MV-4-11 (cell line): ENCODE measurements at regions not wholly inside any gene's neighbourhood (a gene's known extent, or its start where the extent isn't known, plus 50 kb on each side); places are given as distances from the start of the nearest gene placed in this dataset.

Source experiments
- DNase-seq: peaks from one replicate; lab custom pipeline; 2025; lab: John Stamatoyannopoulos, UW

GRCh38 chr11:28887681-28888080 is 779.5 kb downstream of the METTL15 start:
- DNase-seq, result no peak

- DNase-seq, result no peak
These were observed 771.7 kb downstream of the METTL15 start for GRCh38 chr11:28879869-28880268.

- DNase-seq, result no peak
These were observed 769.8 kb downstream of the METTL15 start for GRCh38 chr11:28878025-28878424.

GRCh38 chr11:28877340-28877739 is 769.2 kb downstream of the METTL15 start:
- DNase-seq, result no peak

- DNase-seq, result no peak
These were observed 766.5 kb downstream of the METTL15 start for GRCh38 chr11:28874706-28875105.

GRCh38 chr11:28871090-28871489 is 762.9 kb downstream of the METTL15 start:
- DNase-seq, result no peak

GRCh38 chr11:28863422-28863821 is 755.2 kb downstream of the METTL15 start:
- DNase-seq, result no peak

GRCh38 chr11:28860893-28861292 is 752.7 kb downstream of the METTL15 start:
- no peak for DNase-seq

- DNase-seq, result no peak
These were observed 749.9 kb downstream of the METTL15 start for GRCh38 chr11:28858076-28858475.

GRCh38 chr11:28849053-28849452 is 740.9 kb downstream of the METTL15 start:
- no peak for DNase-seq

- DNase-seq, result no peak
These were observed 734.5 kb downstream of the METTL15 start for GRCh38 chr11:28842716-28843115.

- no peak for DNase-seq
These were observed 730.6 kb downstream of the METTL15 start for GRCh38 chr11:28838741-28839140.

GRCh38 chr11:28837599-28837998 is 729.4 kb downstream of the METTL15 start:
- no peak for DNase-seq

GRCh38 chr11:28836285-28837081 is 728.3 kb downstream of the METTL15 start:
- no peak for DNase-seq

- DNase-seq, result no peak
These were observed 727.6 kb downstream of the METTL15 start for GRCh38 chr11:28835790-28836189.

GRCh38 chr11:28835317-28835716 is 727.1 kb downstream of the METTL15 start:
- DNase-seq, result no peak

- no peak for DNase-seq
These were observed 726.7 kb downstream of the METTL15 start for GRCh38 chr11:28834877-28835276.

GRCh38 chr11:28833670-28834069 is 725.5 kb downstream of the METTL15 start:
- no peak for DNase-seq

GRCh38 chr11:28833169-28833568 is 725.0 kb downstream of the METTL15 start:
- no peak for DNase-seq

GRCh38 chr11:28826807-28827206 is 718.6 kb downstream of the METTL15 start:
- DNase-seq, result no peak

GRCh38 chr11:28822576-28822975 is 714.4 kb downstream of the METTL15 start:
- no peak for DNase-seq

GRCh38 chr11:28820296-28820989 is 712.3 kb downstream of the METTL15 start:
- no peak for DNase-seq

- no peak for DNase-seq
These were observed 711.6 kb downstream of the METTL15 start for GRCh38 chr11:28819741-28820140.

GRCh38 chr11:28815110-28815509 is 706.9 kb downstream of the METTL15 start:
- no peak for DNase-seq
